ENCODE measurements at regions not wholly inside any gene's neighbourhood (a gene's known extent, or its start where the extent isn't known, plus 50 kb on each side); places are given as distances from the start of the nearest gene placed in this dataset.
"Not testable (repeated sequence)": the region's sequence is repeated elsewhere in the genome, so short reads cannot be mapped to it uniquely, and the experiment has no call there.

DNA sequence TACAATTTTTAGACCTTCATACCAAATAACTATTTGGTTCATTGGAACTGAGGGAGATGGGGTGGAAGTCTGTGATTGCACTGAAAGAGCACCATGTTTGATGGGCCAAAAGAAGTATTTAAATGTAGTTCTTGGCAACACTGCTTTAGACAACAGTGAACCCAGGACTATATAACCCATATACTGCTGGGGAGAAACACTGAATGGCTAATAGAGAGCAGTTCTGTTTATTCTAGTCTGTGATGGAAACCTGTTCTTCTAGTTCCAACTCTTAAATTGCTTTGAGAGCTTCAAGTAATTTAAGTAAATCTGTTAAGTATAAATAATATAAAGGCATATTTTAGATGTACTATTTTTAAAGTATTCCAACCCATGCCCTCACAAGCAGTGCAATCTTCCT, 96.3 kb downstream of the NIBAN1 start (continued):
- TF ChIP-seq, protein P1, sequence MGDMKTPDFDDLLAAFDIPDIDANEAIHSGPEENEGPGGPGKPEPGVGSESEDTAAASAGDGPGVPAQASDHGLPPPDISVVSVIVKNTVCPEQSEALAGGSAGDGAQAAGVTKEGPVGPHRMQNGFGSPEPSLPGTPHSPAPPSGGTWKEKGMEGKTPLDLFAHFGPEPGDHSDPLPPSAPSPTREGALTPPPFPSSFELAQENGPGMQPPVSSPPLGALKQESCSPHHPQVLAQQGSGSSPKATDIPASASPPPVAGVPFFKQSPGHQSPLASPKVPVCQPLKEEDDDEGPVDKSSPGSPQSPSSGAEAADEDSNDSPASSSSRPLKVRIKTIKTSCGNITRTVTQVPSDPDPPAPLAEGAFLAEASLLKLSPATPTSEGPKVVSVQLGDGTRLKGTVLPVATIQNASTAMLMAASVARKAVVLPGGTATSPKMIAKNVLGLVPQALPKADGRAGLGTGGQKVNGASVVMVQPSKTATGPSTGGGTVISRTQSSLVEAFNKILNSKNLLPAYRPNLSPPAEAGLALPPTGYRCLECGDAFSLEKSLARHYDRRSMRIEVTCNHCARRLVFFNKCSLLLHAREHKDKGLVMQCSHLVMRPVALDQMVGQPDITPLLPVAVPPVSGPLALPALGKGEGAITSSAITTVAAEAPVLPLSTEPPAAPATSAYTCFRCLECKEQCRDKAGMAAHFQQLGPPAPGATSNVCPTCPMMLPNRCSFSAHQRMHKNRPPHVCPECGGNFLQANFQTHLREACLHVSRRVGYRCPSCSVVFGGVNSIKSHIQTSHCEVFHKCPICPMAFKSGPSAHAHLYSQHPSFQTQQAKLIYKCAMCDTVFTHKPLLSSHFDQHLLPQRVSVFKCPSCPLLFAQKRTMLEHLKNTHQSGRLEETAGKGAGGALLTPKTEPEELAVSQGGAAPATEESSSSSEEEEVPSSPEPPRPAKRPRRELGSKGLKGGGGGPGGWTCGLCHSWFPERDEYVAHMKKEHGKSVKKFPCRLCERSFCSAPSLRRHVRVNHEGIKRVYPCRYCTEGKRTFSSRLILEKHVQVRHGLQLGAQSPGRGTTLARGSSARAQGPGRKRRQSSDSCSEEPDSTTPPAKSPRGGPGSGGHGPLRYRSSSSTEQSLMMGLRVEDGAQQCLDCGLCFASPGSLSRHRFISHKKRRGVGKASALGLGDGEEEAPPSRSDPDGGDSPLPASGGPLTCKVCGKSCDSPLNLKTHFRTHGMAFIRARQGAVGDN (CRISPR knock-in tag; IDR thresholded peaks at IDR 0.05): no peak
- no peak for TF ChIP-seq ETV6 (CRISPR knock-in tag; conservative IDR thresholded peaks at IDR 0.05)
- TF ChIP-seq ZNF749 (CRISPR knock-in tag; IDR thresholded peaks at IDR 0.05; ENCODE audit: borderline replicate concordance): no peak
- TF ChIP-seq THYN1 (CRISPR knock-in tag; IDR thresholded peaks at IDR 0.05; ENCODE audit: borderline replicate concordance, low read depth): no peak
- TF ChIP-seq GATAD2A (CRISPR knock-in tag; IDR thresholded peaks at IDR 0.05): no peak
- no peak for TF ChIP-seq KDM1A (CRISPR knock-in tag; IDR thresholded peaks at IDR 0.05)
- TF ChIP-seq ZNF430 (CRISPR knock-in tag; IDR thresholded peaks at IDR 0.05): no peak
- no peak for TF ChIP-seq NBN (conservative IDR thresholded peaks at IDR 0.05)
- TF ChIP-seq PITX1 (CRISPR knock-in tag; IDR thresholded peaks at IDR 0.05): no peak
- no peak for TF ChIP-seq ZBTB8A (CRISPR knock-in tag; IDR thresholded peaks at IDR 0.05; ENCODE audit: borderline replicate concordance, low read depth)
- TF ChIP-seq ZNF24 (IDR thresholded peaks at IDR 0.05): no peak
- no peak for TF ChIP-seq HDAC2 (CRISPR knock-in tag; IDR thresholded peaks at IDR 0.05)

DNA sequence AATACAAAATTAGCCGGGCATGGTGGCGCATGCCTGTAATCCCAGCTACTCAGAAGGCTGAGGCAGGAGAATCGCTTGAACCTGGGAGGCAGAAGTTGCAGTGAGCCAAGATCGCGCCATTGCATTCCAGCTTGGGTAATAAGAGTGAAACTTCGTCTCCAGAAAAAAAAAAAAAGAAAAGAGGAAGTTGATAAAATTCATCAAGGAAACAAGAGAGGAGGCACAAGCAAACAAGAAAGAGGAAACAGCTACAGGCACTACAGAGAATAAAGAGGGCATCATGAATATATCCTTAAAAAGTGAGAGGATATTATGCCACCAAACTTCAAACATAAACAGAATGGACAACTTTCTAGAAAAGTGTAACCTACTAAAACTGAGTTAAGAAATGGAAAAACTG, 98.3 kb downstream of the NIBAN1 start:
- CTCF ChIA-PET (ENCODE audit: low intra/inter-chr PET ratio, low total read pairs): not testable (repeated sequence)

More for the DNA sequence above, 98.3 kb downstream of the NIBAN1 start:
- ATAC-seq; H2AFZ ChIP-seq (ENCODE audit: low read length); H4K20me1 ChIP-seq (ENCODE audit: insufficient read depth, low read length); in situ Hi-C loops (cut with HindIII; ENCODE audit: extremely low pct_ligation_motif_present, low pct_unique_long_range_greater_than_20kb); FAIRE-seq; H3K4me1 ChIP-seq (ENCODE audit: insufficient read depth, low read length); H3K79me2 ChIP-seq (ENCODE audit: insufficient read depth, low read length); BruUV-seq (replicated peaks); H3K4me3 ChIP-seq (replicated peaks in 1 of 3; ENCODE audit: insufficient read depth in 1 of 3, low read depth in 2 of 3, low read length in 3 of 3); H3K9ac ChIP-seq (ENCODE audit: insufficient read depth, low read depth, low read length); H3K27ac ChIP-seq (ENCODE audit: extremely low read length, insufficient read depth, low read length); intact Hi-C loops (cut with micrococcal nuclease; ENCODE audit: unreplicated experiment); POLR2A ChIA-PET; H3K9me3 ChIP-seq (ENCODE audit: low read length); H3K36me3 ChIP-seq (replicated peaks in 1 of 2; ENCODE audit: control insufficient read depth in 1 of 2, insufficient read depth in 2 of 2, low read length in 2 of 2); H3K27me3 ChIP-seq (ENCODE audit: control insufficient read depth in 1 of 2, insufficient read depth in 2 of 2, low read length in 2 of 2); H3K4me2 ChIP-seq (ENCODE audit: low read depth, low read length); DNase-seq (ENCODE audit: low spot score): not testable (repeated sequence)
- 60% methylated on average over 6 of the region's 6 CpGs for WGBS (ENCODE audit: low lambda C conversion rate)
